ENCODE measurements at regions not wholly inside any gene's neighbourhood (a gene's known extent, or its start where the extent isn't known, plus 50 kb on each side); places are given as distances from the start of the nearest gene placed in this dataset.

DNA sequence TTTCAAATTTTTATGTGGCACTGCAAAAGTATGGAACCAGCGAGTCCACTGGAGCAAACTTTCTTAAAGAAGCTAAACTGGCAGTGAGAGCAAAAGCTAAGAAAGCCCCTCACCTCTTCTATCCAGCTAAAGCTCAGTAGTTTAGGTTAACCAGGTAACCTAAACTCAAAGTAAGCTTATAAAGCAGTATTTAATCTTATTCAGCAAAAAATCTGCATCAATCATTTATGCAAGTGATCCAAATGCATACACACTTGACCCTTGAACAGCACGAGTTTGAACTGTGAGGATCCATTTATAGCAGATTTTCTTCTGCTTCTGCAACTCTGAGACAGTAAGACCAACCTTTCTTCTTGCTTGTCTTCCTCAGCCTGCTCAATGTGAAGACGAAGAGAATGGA, 363.8 kb upstream of the CDH18 start:
- no peak overlapping the region for H3K27ac Mint-ChIP-seq
- H3K9me3 Mint-ChIP-seq: peaks cover 10 to 11% of the 10 kb centered on the region in 2 experiments
- H2AFZ ChIP-seq (ENCODE audit: low read length): no peak overlapping the region
- no peak overlapping the region for H4K8ac ChIP-seq (replicated peaks; ENCODE audit: insufficient read length, low read depth, low read length)
- H3K4ac ChIP-seq (ENCODE audit: low read depth, low read length): no peak overlapping the region
- no peak overlapping the region for H2AK5ac ChIP-seq (ENCODE audit: insufficient read length, low read length)
- no peak overlapping the region for H3K27ac ChIP-seq (ENCODE audit: insufficient read length, low read depth, low read length)
- no peak overlapping the region for H3K14ac ChIP-seq (ENCODE audit: insufficient read depth, low read length)
- no peaks in the 10 kb centered on the region for H3K79me2 ChIP-seq (ENCODE audit: insufficient read depth, low read length)
- H3K4me3 Mint-ChIP-seq: no peak overlapping the region
- H3K56ac ChIP-seq (ENCODE audit: insufficient read length, low read depth, low read length): no peak overlapping the region
- H3K27me3 ChIP-seq (ENCODE audit: insufficient read depth, low read length): no peaks in the 10 kb centered on the region
- no peak overlapping the region for H2BK15ac ChIP-seq (ENCODE audit: low read depth, low read length)
- no CpG with 5 or more reads among the region's 3 CpGs for WGBS (ENCODE audit: extremely low coverage, insufficient read length, low lambda C conversion rate)
- TF ChIP-seq, protein P1, sequence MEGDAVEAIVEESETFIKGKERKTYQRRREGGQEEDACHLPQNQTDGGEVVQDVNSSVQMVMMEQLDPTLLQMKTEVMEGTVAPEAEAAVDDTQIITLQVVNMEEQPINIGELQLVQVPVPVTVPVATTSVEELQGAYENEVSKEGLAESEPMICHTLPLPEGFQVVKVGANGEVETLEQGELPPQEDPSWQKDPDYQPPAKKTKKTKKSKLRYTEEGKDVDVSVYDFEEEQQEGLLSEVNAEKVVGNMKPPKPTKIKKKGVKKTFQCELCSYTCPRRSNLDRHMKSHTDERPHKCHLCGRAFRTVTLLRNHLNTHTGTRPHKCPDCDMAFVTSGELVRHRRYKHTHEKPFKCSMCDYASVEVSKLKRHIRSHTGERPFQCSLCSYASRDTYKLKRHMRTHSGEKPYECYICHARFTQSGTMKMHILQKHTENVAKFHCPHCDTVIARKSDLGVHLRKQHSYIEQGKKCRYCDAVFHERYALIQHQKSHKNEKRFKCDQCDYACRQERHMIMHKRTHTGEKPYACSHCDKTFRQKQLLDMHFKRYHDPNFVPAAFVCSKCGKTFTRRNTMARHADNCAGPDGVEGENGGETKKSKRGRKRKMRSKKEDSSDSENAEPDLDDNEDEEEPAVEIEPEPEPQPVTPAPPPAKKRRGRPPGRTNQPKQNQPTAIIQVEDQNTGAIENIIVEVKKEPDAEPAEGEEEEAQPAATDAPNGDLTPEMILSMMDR (conservative IDR thresholded peaks at IDR 0.05): no peak
- DNase-seq: no peak
- no peak overlapping the region for H2BK12ac ChIP-seq (ENCODE audit: insufficient read length, low read depth, low read length)
- H3K9ac ChIP-seq (ENCODE audit: extremely low read depth, insufficient read length, low read length): no peak overlapping the region
- no peak overlapping the region for H3T11ph ChIP-seq (ENCODE audit: low read length)
- H3K23me2 ChIP-seq (ENCODE audit: insufficient read length, low read depth, low read length, poor library complexity, severe bottlenecking): no peaks in the 10 kb centered on the region
- no peak overlapping the region for H2BK5ac ChIP-seq (ENCODE audit: insufficient read length, low read length)
- no peaks in the 10 kb centered on the region; the same call in 1 of the 2 replicates for H3K27me3 Mint-ChIP-seq (ENCODE audit: low read depth)
- H3K4me2 ChIP-seq (ENCODE audit: insufficient read depth, insufficient read length, low read length): no peak overlapping the region
- no peak overlapping the region for H3K23ac ChIP-seq (ENCODE audit: insufficient read length, low read depth, low read length)
- H2BK20ac ChIP-seq (ENCODE audit: low read depth, low read length, poor library complexity, severe bottlenecking): no peak overlapping the region
- H3K36me3 Mint-ChIP-seq (ENCODE audit: insufficient read depth in 1 of 3, low read depth in 3 of 3): peaks cover 2 to 8% (median 3%) of the 10 kb centered on the region in 3 experiments; a peak in 3 of 7 replicates
- no peak overlapping the region for H4K91ac ChIP-seq (ENCODE audit: insufficient read length, low read depth, low read length)
- no peaks in the 10 kb centered on the region for H4K20me1 ChIP-seq (ENCODE audit: control insufficient read depth, insufficient read depth, insufficient read length)
- no peak overlapping the region for H3K18ac ChIP-seq (ENCODE audit: insufficient read length, low read depth, low read length)
- no peaks in the 10 kb centered on the region for H3K4me1 Mint-ChIP-seq
- no peak overlapping the region for H2BK120ac ChIP-seq (ENCODE audit: low read depth, low read length, poor library complexity, severe bottlenecking)
- no peaks in the 10 kb centered on the region for H3K4me1 ChIP-seq (ENCODE audit: insufficient read depth, low read length)
- H4K5ac ChIP-seq (ENCODE audit: insufficient read length, low read depth, low read length): no peak overlapping the region
- H3K79me1 ChIP-seq (ENCODE audit: insufficient read depth, low read depth, low read length, poor library complexity, severe bottlenecking): no peaks in the 10 kb centered on the region
- peaks cover 6% of the 10 kb centered on the region for H3K9me3 ChIP-seq (ENCODE audit: control insufficient read depth, low read depth, low read length)
